ENCODE measurements at regions not wholly inside any gene's neighbourhood (a gene's known extent, or its start where the extent isn't known, plus 50 kb on each side); places are given as distances from the start of the nearest gene placed in this dataset.

DNA sequence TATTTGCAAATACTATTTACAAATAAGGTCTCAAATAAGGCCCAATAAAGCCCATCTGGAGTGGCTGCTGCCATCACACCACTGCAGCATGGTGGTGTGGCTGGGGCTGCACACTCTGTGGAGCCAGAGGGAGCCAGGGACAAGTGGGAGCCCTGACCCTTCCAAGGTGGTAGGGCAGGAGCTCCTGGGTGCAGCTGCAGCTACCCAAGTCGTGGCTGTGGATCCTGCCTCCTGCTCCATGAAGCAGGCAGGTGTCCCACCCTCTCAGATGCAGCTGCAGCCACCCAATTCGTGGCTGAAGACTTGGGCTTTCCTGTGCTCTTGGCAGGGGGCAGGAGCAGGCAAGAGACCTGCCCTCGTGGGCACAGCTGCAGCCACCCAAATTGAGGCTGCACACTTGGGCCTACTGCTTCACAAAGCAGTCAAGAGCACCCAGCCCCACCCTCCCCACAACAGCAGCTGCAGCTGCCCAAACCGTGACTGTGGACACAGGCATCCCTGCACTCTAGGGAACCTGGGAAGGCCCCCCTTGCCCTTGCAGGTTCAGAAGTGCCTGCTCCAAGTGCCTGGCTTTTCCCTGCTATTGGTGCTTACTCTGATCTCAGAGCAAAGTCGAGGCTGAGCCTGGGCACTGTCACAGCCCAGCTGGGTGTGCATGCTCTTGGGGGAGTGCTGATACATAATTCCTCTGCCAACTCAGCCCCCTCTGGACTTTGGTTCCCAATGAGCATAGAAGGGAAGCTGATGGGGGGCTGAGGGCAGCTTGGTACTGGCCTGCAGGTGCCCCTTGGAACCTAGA lies 614.8 kb downstream of the PCDH18 start:
- H3K27ac ChIP-seq (ENCODE audit: low read length): no peak overlapping the region
- no peak overlapping the region for H3K4me3 ChIP-seq (ENCODE audit: low read length)
- no peaks in the 10 kb centered on the region for H3K27me3 ChIP-seq (ENCODE audit: control insufficient read depth, insufficient read depth, low read length)
- H3K36me3 ChIP-seq (ENCODE audit: control insufficient read depth, low read depth, low read length): no peaks in the 10 kb centered on the region
- no peaks in the 10 kb centered on the region for H3K4me1 ChIP-seq (ENCODE audit: control insufficient read depth, low read depth, low read length)
- no peaks in the 10 kb centered on the region for H3K9me3 ChIP-seq (ENCODE audit: control insufficient read depth, low read depth, low read length)
- no peak overlapping the region for H3K9ac ChIP-seq (ENCODE audit: low read length)

DNA sequence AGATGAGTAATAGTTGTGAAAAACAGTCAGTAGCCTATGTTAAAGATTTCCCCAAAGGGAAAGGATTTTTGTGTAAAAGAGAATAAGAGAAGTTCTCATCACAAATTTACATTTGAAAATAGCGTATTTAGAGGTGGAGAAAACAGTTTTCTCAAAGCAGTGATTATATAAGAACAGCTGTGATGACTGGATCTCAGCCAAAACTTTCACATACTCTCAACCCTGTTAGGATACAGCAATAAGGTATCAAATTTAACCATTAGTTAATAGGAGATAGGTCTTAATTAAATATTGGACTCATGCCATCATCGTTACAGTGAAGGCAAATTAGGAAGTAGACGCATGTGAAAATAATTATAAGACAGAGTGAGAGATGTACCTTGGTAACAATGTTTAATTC lies 622.7 kb downstream of the PCDH18 start:
- no peaks in the 10 kb centered on the region for H3K27me3 ChIP-seq (ENCODE audit: control insufficient read depth, insufficient read depth, low read length)
- H3K4me3 ChIP-seq (ENCODE audit: low read length): no peak overlapping the region
- no peaks in the 10 kb centered on the region for H3K9me3 ChIP-seq (ENCODE audit: control insufficient read depth, low read depth, low read length)
- H3K9ac ChIP-seq (ENCODE audit: low read length): no peak overlapping the region
- no peak overlapping the region for H3K27ac ChIP-seq (ENCODE audit: low read length)
- no peaks in the 10 kb centered on the region for H3K36me3 ChIP-seq (ENCODE audit: control insufficient read depth, low read depth, low read length)
- H3K4me1 ChIP-seq (ENCODE audit: control insufficient read depth, low read depth, low read length): peaks cover 23% of the 10 kb centered on the region

DNA sequence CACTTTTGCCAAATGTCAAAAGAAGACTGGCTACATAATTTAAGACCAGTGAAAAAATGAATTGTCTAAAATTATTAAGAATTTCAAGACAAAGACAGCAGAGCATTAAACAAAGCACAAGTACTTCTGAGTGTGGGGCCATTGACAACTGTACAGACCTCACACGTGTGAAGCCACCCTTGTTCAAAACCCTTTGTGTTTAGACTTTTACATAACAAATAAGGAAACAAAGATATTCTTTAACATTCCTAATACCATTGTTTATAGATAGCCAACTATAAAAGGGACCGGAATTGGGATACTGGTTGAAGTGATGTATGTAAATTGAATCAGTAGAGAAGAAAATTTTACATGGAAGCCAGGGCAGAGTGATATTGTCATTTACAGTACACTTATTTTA lies 624.2 kb downstream of the PCDH18 start:
- no peak overlapping the region for H3K27ac ChIP-seq (ENCODE audit: low read length)

GRCh38 chr4:136900696-136901095 lies 631.6 kb downstream of the PCDH18 start:
- Histone ChIP-seq H3K27me3 (ENCODE audit: control insufficient read depth, insufficient read depth, low read length) (no peaks in the 10 kb centered on the region), H3K9me3 (ENCODE audit: control insufficient read depth, low read depth, low read length) (no peaks in the 10 kb centered on the region), H3K4me1 (ENCODE audit: control insufficient read depth, low read depth, low read length) (peaks cover 11% of the 10 kb centered on the region)

More for the DNA sequence above, 624.2 kb downstream of the PCDH18 start:
- Histone ChIP-seq H3K9me3 (ENCODE audit: control insufficient read depth, low read depth, low read length) (no peaks in the 10 kb centered on the region), H3K4me3 (ENCODE audit: low read length) (no peak overlapping the region), H3K36me3 (ENCODE audit: control insufficient read depth, low read depth, low read length) (no peaks in the 10 kb centered on the region), H3K4me1 (ENCODE audit: control insufficient read depth, low read depth, low read length) (peaks cover 23% of the 10 kb centered on the region), H3K9ac (ENCODE audit: low read length) (no peak overlapping the region), H3K27me3 (ENCODE audit: control insufficient read depth, insufficient read depth, low read length) (no peaks in the 10 kb centered on the region)

GRCh38 chr4:136898590-136899248 lies 633.6 kb downstream of the PCDH18 start:
- Histone ChIP-seq H3K27ac (ENCODE audit: low read length) (no peak overlapping the region), H3K36me3 (ENCODE audit: control insufficient read depth, low read depth, low read length) (no peaks in the 10 kb centered on the region), H3K27me3 (ENCODE audit: control insufficient read depth, insufficient read depth, low read length) (no peaks in the 10 kb centered on the region), H3K9ac (ENCODE audit: low read length) (peak overlapping the region; percentile 12), H3K4me3 (ENCODE audit: low read length) (no peak overlapping the region), H3K9me3 (ENCODE audit: control insufficient read depth, low read depth, low read length) (no peaks in the 10 kb centered on the region), H3K4me1 (ENCODE audit: control insufficient read depth, low read depth, low read length) (peaks cover 13% of the 10 kb centered on the region)

More at GRCh38 chr4:136900696-136901095, 631.6 kb downstream of the PCDH18 start:
- H3K9ac ChIP-seq (ENCODE audit: low read length): no peak overlapping the region
- no peak overlapping the region for H3K4me3 ChIP-seq (ENCODE audit: low read length)
- no peaks in the 10 kb centered on the region for H3K36me3 ChIP-seq (ENCODE audit: control insufficient read depth, low read depth, low read length)
- no peak overlapping the region for H3K27ac ChIP-seq (ENCODE audit: low read length)

DNA sequence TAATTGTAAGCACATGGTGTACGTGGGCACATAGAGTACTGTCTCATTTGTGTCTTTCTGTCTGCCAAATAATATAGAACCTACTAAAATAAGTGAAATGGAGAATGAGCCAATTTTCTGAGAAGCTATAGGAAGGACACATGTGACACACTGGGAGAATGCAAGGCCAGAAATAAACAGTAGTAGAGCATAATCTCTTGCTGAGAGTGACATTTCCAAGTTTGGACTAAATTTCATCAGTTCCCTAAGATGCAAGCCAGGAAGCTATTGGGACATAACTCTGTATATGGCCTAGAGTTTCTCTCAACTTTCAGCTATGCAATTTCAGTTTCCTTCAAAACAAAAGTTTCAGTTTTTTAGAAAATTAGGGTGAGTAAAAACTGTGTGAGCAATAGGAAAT lies 638.7 kb downstream of the PCDH18 start:
- H3K4me1 ChIP-seq (ENCODE audit: control insufficient read depth, low read depth, low read length): peaks cover 4% of the 10 kb centered on the region
- H3K9me3 ChIP-seq (ENCODE audit: control insufficient read depth, low read depth, low read length): no peaks in the 10 kb centered on the region
- no peak overlapping the region for H3K9ac ChIP-seq (ENCODE audit: low read length)
- H3K27ac ChIP-seq (ENCODE audit: low read length): no peak overlapping the region
- H3K27me3 ChIP-seq (ENCODE audit: control insufficient read depth, insufficient read depth, low read length): no peaks in the 10 kb centered on the region
- H3K36me3 ChIP-seq (ENCODE audit: control insufficient read depth, low read depth, low read length): no peaks in the 10 kb centered on the region
- no peak overlapping the region for H3K4me3 ChIP-seq (ENCODE audit: low read length)

DNA sequence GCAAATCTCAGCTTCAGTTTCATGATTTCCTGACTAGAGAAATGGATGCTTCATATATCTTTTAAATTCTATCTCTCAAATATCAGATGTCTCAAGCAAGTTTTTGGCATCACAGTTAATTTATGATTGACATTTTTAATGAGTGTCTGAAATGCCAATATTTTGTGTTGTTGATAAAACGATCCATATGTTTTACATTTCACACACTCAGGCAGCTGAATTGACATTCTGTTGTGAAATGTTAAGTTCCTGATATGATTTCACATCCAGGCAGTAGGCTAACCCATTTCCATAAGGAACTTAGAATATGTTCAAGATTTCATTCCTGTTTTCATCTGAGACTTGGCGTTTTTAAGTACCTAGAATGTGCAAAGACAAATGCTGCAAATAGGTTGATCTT lies 650.6 kb downstream of the PCDH18 start:
- H3K27me3 ChIP-seq (ENCODE audit: control insufficient read depth, insufficient read depth, low read length): no peaks in the 10 kb centered on the region
- H3K36me3 ChIP-seq (ENCODE audit: control insufficient read depth, low read depth, low read length): no peaks in the 10 kb centered on the region
- no peak overlapping the region for H3K27ac ChIP-seq (ENCODE audit: low read length)
- no peak overlapping the region for H3K4me3 ChIP-seq (ENCODE audit: low read length)
- H3K9me3 ChIP-seq (ENCODE audit: control insufficient read depth, low read depth, low read length): no peaks in the 10 kb centered on the region
- H3K4me1 ChIP-seq (ENCODE audit: control insufficient read depth, low read depth, low read length): no peaks in the 10 kb centered on the region
- no peak overlapping the region for H3K9ac ChIP-seq (ENCODE audit: low read length)

- Histone ChIP-seq H3K27me3 (ENCODE audit: control insufficient read depth, insufficient read depth, low read length) (no peaks in the 10 kb centered on the region), H3K9me3 (ENCODE audit: control insufficient read depth, low read depth, low read length) (no peaks in the 10 kb centered on the region)
Observed at GRCh38 chr4:136873555-136873954, 658.7 kb downstream of the PCDH18 start.

GRCh38 chr4:136867465-136867864 lies 664.8 kb downstream of the PCDH18 start:
- Histone ChIP-seq H3K9me3 (ENCODE audit: control insufficient read depth, low read depth, low read length) (no peaks in the 10 kb centered on the region), H3K9ac (ENCODE audit: low read length) (no peak overlapping the region), H3K27me3 (ENCODE audit: control insufficient read depth, insufficient read depth, low read length) (no peaks in the 10 kb centered on the region), H3K4me3 (ENCODE audit: low read length) (no peak overlapping the region), H3K4me1 (ENCODE audit: control insufficient read depth, low read depth, low read length) (peaks cover 5% of the 10 kb centered on the region), H3K27ac (ENCODE audit: low read length) (no peak overlapping the region), H3K36me3 (ENCODE audit: control insufficient read depth, low read depth, low read length) (no peaks in the 10 kb centered on the region)

More at GRCh38 chr4:136873555-136873954, 658.7 kb downstream of the PCDH18 start:
- Histone ChIP-seq H3K9ac (ENCODE audit: low read length) (no peak overlapping the region), H3K4me1 (ENCODE audit: control insufficient read depth, low read depth, low read length) (no peaks in the 10 kb centered on the region), H3K36me3 (ENCODE audit: control insufficient read depth, low read depth, low read length) (no peaks in the 10 kb centered on the region), H3K27ac (ENCODE audit: low read length) (no peak overlapping the region), H3K4me3 (ENCODE audit: low read length) (no peak overlapping the region)

DNA sequence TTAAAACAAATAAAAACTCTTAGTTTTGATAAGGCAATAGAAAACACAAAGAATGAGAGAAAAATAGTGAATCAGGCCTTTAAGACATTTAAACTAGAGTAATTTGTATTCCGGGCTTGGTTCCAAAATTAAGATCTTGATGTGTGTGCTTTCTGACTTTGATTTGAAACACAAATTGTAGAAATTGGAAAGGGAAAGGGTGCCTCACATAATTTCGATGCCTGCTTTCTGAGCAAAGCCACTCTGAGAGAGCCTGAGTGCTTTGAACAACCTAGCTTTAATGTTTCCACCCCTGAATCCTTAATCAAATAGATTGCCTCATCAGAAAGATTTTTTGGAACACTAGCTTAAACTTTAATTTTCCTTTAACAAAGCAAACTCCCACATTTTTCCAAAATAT lies 666.8 kb downstream of the PCDH18 start:
- H3K27me3 ChIP-seq (ENCODE audit: control insufficient read depth, insufficient read depth, low read length): no peaks in the 10 kb centered on the region
- no peak overlapping the region for H3K9ac ChIP-seq (ENCODE audit: low read length)
- H3K9me3 ChIP-seq (ENCODE audit: control insufficient read depth, low read depth, low read length): no peaks in the 10 kb centered on the region
- H3K4me1 ChIP-seq (ENCODE audit: control insufficient read depth, low read depth, low read length): peaks cover 8% of the 10 kb centered on the region
- no peak overlapping the region for H3K27ac ChIP-seq (ENCODE audit: low read length)
- H3K4me3 ChIP-seq (ENCODE audit: low read length): no peak overlapping the region
- no peaks in the 10 kb centered on the region for H3K36me3 ChIP-seq (ENCODE audit: control insufficient read depth, low read depth, low read length)

DNA sequence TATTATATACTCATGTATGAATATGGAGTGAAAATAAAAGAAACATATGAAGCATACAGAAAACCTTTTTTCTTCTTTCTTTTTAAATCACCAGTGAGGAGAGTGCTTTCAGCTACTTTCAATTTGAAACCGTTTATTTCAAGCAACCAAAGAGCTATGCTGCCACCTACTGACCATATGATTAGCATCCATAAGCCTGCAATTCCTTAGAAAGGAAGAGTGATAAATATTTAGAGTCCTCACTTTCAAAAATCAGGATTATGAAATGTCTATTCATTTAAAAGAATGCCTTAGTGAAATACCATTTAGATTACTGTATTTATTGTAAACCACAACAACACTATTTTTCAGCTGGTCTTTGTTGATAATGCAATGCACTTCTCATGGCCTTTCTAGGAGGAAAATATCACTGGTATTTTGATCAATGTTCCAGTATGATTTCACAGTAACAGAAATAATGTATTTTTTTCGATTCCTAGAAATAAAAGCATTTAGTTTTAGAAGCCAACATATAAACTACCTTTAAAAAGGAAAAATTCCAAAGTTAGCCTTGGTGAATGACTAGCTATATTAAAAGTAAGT lies 667.6 kb downstream of the PCDH18 start:
- H3K27me3 ChIP-seq (ENCODE audit: control insufficient read depth, insufficient read depth, low read length): no peaks in the 10 kb centered on the region
- no peaks in the 10 kb centered on the region for H3K9me3 ChIP-seq (ENCODE audit: control insufficient read depth, low read depth, low read length)
- peaks cover 8% of the 10 kb centered on the region for H3K4me1 ChIP-seq (ENCODE audit: control insufficient read depth, low read depth, low read length)
- H3K4me3 ChIP-seq (ENCODE audit: low read length): no peak overlapping the region
- no peaks in the 10 kb centered on the region for H3K36me3 ChIP-seq (ENCODE audit: control insufficient read depth, low read depth, low read length)
- H3K27ac ChIP-seq (ENCODE audit: low read length): no peak overlapping the region
- no peak overlapping the region for H3K9ac ChIP-seq (ENCODE audit: low read length)
